Transverse colon (tissue), 4 donors: ENCODE measurements at regions not wholly inside any gene's neighbourhood (a gene's known extent, or its start where the extent isn't known, plus 50 kb on each side); places are given as distances from the start of the nearest gene placed in this dataset.
"Not testable (repeated sequence)": the region's sequence is repeated elsewhere in the genome, so short reads cannot be mapped to it uniquely, and the experiment has no call there.

Experiments used
- DNase-seq: peaks from one replicate; pipeline ENCODE4 v3.0.0-alpha.2; 2019
- H3K27ac ChIP-seq, 4 donors: fragments of 200-600 bp; sonication (generic); 2 replicates each; pipeline ENCODE4 v1.5.1; 2016 to 2018; ENCODE audit warnings: inconsistent platforms in 4 of 4
- H3K27me3 ChIP-seq: fragments of 200-600 bp; sonication (generic); 2 replicates; pipeline ENCODE4 v1.5.1; 2017; ENCODE audit warnings: inconsistent platforms
- H3K36me3 ChIP-seq, 4 donors: fragments of 200-600 bp; sonication (generic); 2 replicates each; pipeline ENCODE4 v1.5.1; 2017 to 2019; ENCODE audit warnings: inconsistent platforms in 4 of 4
- H3K4me1 ChIP-seq, 4 donors: fragments of 200-600 bp; sonication (generic); 2 replicates each; pipeline ENCODE4 v1.5.1; 2017 to 2020; ENCODE audit warnings: inconsistent platforms in 4 of 4
- H3K4me3 ChIP-seq, 4 donors: fragments of 200-600 bp; sonication (generic); 1 replicate in 1 of 4; 2 replicates in 3 of 4; pipeline versions ENCODE4 v1.5.1 to v1.6.1; 2017 to 2019; ENCODE audit warnings: inconsistent platforms in 4 of 4
- H3K9me3 ChIP-seq, 2 donors: fragments of 200-600 bp; sonication (generic); 2 replicates each; pipeline ENCODE4 v1.5.1; 2017 to 2019; ENCODE audit warnings: inconsistent platforms in 2 of 2
- WGBS, 2 donors: methylation state at CpG; one replicate each; pipeline ENCODE4 v1.1.5; 2018; ENCODE audit warnings: low coverage in 1 of 2; 5-methylcytosine and 5-hydroxymethylcytosine counted together
- in situ Hi-C, 4 donors: fragments of 200-750 bp; cut with MboI; loops; one replicate each; pipeline versions ENCODE4 v1.15.0 to v1.15.1; 2017; ENCODE audit warnings: low sequenced_read_pairs in 3 of 4, low pct_ligation_motif_present in 1 of 4, low pct_unique_long_range_greater_than_20kb in 1 of 4
- intact Hi-C: fragments of 100-400 bp; cut with DNase I; formaldehyde crosslinking; loops from one replicate; pipeline ENCODE4 v1.15.1; 2023; ENCODE audit warnings: low total_unique reads

- 64 to 81% methylated on average over 3 of the region's 3 CpGs for WGBS, 2 donors
- H3K27ac ChIP-seq, DNase-seq, H3K4me3 ChIP-seq, intact Hi-C loops, H3K4me1 ChIP-seq, in situ Hi-C loops, H3K36me3 ChIP-seq, H3K9me3 ChIP-seq: not testable (repeated sequence)
- peaks cover 39% of the 10 kb centered on the region for H3K27me3 ChIP-seq
These were observed 1618.2 kb downstream of the SPATA31A7 start for GRCh38 chr9:62808081-62808480.

GRCh38 chr9:62810318-62810717 lies 1620.5 kb downstream of the SPATA31A7 start:
- H3K9me3 ChIP-seq, H3K4me1 ChIP-seq, H3K36me3 ChIP-seq, intact Hi-C loops, in situ Hi-C loops, H3K27ac ChIP-seq, DNase-seq, H3K4me3 ChIP-seq: not testable (repeated sequence)
- WGBS, 2 donors: 87 to 91% methylated on average over 4 to 6 of the region's 6 CpGs
- peaks cover 28% of the 10 kb centered on the region for H3K27me3 ChIP-seq

- H3K4me1 ChIP-seq, intact Hi-C loops, DNase-seq, H3K27ac ChIP-seq, H3K4me3 ChIP-seq, in situ Hi-C loops, H3K36me3 ChIP-seq, H3K9me3 ChIP-seq: not testable (repeated sequence)
- 80 to 84% methylated on average over 4 to 5 of the region's 5 CpGs for WGBS, 2 donors
- H3K27me3 ChIP-seq: peaks cover 22% of the 10 kb centered on the region
These were observed 1621.0 kb downstream of the SPATA31A7 start for GRCh38 chr9:62810811-62811315.

GRCh38 chr9:62815436-62815835 lies 1625.6 kb downstream of the SPATA31A7 start:
- H3K36me3 ChIP-seq, H3K9me3 ChIP-seq, H3K4me3 ChIP-seq, H3K4me1 ChIP-seq, intact Hi-C loops, H3K27ac ChIP-seq, DNase-seq, in situ Hi-C loops: not testable (repeated sequence)
- WGBS, 2 donors: 43 to 67% methylated on average over 1 of the region's 1 CpG
- peaks cover 20% of the 10 kb centered on the region for H3K27me3 ChIP-seq

DNA sequence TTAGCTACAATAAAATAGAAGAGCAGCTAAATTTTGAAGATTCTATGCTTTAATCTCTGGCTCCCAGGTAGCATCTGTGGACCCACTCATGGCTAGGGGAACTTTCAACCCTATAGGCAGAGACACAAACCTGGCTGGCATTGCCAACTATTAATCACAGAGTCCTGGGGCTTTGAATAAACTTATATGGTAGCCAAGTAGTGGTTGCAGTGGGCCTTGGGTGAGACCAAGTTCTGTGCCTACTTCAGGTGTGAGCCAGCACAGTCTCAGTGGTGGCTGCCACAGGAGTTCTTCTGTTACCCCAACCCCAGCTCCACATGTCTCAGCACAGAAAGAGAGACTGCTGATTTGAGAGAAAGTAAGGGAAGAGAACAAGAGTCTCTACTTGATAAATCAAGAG lies 1626.5 kb downstream of the SPATA31A7 start:
- H3K27ac ChIP-seq, DNase-seq, H3K4me1 ChIP-seq, H3K36me3 ChIP-seq, H3K9me3 ChIP-seq, H3K4me3 ChIP-seq, intact Hi-C loops, in situ Hi-C loops: not testable (repeated sequence)
- peaks cover 20% of the 10 kb centered on the region for H3K27me3 ChIP-seq

- intact Hi-C loops, H3K36me3 ChIP-seq, H3K4me1 ChIP-seq, DNase-seq, H3K27ac ChIP-seq, in situ Hi-C loops, H3K9me3 ChIP-seq, H3K4me3 ChIP-seq: not testable (repeated sequence)
- H3K27me3 ChIP-seq: peaks cover 20% of the 10 kb centered on the region
- 71 to 84% methylated on average over 2 to 3 of the region's 3 CpGs for WGBS, 2 donors
These were observed 1627.4 kb downstream of the SPATA31A7 start for GRCh38 chr9:62817214-62817613.

DNA sequence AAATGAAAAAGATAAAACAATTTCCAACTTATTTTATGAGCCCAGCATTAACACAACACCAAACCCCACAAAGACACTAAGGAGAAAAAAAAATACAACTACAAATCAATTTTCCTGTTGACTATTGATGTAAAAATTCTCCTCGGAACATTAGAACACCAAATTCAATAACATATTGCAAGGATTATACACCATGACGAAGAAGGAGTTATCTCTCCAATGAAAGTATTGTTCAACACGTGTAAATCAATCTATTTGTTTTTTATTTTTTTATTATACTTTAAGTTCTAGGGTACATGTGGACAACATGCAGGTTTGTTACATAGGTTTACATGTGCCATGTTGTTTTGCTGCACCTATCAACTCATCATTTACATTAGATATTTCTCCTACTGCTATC lies 1632.3 kb downstream of the SPATA31A7 start:
- H3K4me1 ChIP-seq, intact Hi-C loops, in situ Hi-C loops, H3K27me3 ChIP-seq, H3K9me3 ChIP-seq, H3K27ac ChIP-seq, DNase-seq, H3K4me3 ChIP-seq, H3K36me3 ChIP-seq: not testable (repeated sequence)
- WGBS, 2 donors: 44 to 52% methylated on average over 3 of the region's 3 CpGs

DNA sequence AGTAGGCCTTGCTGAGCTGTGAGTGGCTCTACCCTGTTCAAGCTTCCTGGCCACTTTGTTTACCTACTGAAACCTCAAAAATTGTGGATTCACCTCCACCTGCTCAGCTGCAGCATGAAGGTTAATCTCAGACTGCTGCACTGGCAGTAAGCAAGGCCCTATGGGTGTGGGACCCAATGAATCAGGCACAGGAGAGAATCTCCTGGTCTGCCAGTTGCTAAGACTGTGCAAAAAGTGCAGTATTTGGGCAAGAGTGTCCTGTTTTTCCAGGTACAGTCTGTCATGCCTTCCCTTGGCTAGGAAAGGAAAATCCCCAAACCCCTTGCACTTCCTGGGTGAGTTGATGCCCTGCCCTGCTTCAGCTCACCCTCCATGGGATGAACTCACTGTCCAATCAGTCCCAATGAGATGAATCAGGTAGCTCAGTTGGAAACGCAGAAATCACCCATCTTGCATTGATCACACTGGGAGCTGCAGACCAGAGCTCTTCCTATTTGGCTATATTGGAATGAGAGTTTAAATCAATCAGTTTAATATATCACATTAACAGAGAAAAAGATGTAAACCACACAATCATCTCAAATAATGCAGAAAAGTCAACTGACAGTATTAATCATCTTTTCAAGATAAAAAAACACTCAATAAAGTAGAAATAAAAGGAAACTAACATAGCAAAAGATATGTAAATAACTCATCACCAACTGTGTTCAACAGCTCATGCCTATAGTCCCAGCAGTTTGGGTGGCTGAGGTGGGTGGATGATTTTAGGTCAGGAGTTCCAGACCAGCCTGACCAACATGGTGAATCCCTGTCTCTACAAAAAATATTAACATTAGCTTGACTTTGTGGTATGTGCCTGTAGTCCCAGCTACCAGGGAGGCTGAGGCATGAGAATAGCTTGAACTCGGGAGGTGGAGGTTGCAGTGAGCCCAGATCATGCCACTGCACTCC lies 1638.4 kb downstream of the SPATA31A7 start:
- H3K4me1 ChIP-seq, H3K9me3 ChIP-seq, DNase-seq, in situ Hi-C loops, intact Hi-C loops, H3K4me3 ChIP-seq, H3K27ac ChIP-seq, H3K36me3 ChIP-seq: not testable (repeated sequence)
- peaks cover 25% of the 10 kb centered on the region for H3K27me3 ChIP-seq
- WGBS, 2 donors: 70 to 78% methylated on average over 1 of the region's 2 CpGs

GRCh38 chr9:62830829-62831459 lies 1641.1 kb downstream of the SPATA31A7 start:
- H3K27me3 ChIP-seq: peaks cover 39% of the 10 kb centered on the region
- not testable (repeated sequence) for DNase-seq

GRCh38 chr9:62833323-62834200 lies 1643.7 kb downstream of the SPATA31A7 start:
- H3K4me3 ChIP-seq, intact Hi-C loops, H3K27ac ChIP-seq, H3K9me3 ChIP-seq, in situ Hi-C loops, DNase-seq, H3K36me3 ChIP-seq: not testable (repeated sequence)
- H3K4me1 ChIP-seq: peaks cover 0 to 14% (median 6%) of the 10 kb centered on the region in 4 donors
- peaks cover 46% of the 10 kb centered on the region for H3K27me3 ChIP-seq
- 69 to 71% methylated on average over 1 to 18 of the region's 33 CpGs for WGBS, 2 donors

More at GRCh38 chr9:62830829-62831459, 1641.1 kb downstream of the SPATA31A7 start:
- H3K4me3 ChIP-seq, H3K4me1 ChIP-seq, H3K27ac ChIP-seq, intact Hi-C loops, H3K9me3 ChIP-seq, in situ Hi-C loops, H3K36me3 ChIP-seq: not testable (repeated sequence)
- 10 to 43% methylated on average over 1 to 26 of the region's 27 CpGs for WGBS, 2 donors
